ENCODE measurements at regions not wholly inside any gene's neighbourhood (a gene's known extent, or its start where the extent isn't known, plus 50 kb on each side); places are given as distances from the start of the nearest gene placed in this dataset.
"Not testable (repeated sequence)": the region's sequence is repeated elsewhere in the genome, so short reads cannot be mapped to it uniquely, and the experiment has no call there.

DNA sequence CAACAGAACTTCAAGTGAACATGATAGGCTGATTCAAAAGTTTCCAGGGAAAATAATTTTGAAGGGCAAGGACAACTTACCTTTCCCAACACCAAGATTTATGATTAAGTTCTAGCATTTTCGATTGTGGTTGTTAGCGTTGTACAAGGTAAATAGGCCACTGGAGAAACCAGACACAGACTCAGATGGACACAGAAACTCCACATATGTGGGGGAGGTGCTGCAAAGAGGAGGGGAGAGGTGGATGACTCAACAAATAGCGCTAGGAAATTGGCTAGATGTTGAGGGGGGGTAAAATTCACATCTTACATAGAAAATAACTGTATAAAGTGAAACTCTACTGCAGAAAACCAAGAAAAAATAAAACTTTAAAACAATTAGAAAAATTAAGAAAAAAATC lies 564.4 kb downstream of the MATN1 start:
- no peak for DNase-seq (ENCODE audit: low read depth in 2 of 2)

DNA sequence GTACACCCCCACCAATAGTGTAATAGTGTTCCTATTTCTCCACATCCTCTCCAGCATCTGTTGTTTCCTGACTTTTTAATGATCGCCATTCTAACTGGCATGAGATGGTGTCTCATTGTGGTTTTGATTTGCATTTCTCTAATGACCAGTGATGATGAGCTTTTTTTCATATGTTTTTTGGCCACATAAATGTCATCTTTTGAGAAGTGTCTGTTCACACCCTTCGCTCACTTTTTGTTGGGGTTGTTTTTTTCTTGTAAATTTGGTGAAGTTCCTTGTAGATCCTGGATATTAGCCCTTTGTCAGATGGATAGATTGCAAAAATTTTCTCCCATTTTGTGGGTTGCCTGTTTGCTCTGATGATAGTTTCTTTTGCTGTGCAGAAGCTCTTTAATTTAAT lies 567.7 kb downstream of the MATN1 start:
- DNase-seq (ENCODE audit: low read depth in 2 of 2) = not testable (repeated sequence)

DNA sequence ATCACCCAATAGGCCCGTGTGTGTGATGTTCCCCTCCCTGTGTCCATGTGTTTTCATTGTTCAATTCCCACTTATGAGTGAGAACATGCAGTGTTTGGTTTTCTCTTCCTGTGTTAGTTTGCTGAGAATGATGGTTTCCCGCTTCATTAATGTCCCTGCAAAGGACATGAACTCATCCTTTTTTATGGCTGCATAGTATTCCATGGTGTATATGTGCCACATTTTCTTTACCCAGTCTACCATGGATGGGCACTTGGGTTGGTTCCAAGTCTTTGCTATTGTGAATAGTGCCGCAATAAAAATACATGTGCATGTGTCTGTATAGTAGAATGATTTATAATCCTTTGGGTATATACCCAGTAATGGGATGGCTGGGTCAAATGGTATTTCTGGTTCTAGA lies 568.1 kb downstream of the MATN1 start:
- not testable (repeated sequence) for DNase-seq (ENCODE audit: low read depth in 2 of 2)

DNA sequence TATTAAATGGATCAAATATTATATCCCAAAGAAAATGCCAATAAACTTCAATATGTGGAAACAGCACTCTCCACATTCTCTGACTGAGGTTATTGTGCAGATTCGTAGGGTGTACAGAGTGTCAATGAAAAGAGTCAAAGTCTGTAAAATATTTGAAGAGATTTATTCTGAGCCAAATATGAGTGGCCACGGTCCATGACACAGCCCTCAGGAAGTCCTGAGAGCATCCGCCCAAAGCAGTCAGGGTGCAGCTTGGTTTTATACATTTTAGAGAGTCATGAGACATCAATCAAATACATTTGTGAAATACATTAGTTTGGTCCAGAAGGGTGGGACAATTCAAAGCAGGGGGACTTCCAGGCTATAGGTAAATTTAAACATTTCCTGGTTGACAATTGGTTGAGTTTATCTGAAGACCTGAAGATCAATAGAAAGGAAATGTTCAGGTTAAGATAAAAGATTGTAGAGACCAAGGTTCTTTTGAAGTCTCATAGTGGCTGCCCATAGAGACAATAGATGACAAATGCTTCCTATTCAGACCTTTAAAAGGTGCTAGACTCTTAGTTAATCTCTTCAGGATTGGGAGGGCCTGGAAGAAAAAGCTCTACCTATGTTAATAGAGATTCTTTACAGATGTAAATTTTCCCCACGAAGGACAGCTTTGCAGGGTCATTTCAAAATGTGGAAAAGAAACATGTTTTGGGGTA lies 569.5 kb downstream of the MATN1 start:
- DNase-seq (ENCODE audit: low read depth in 2 of 2) = no peak

DNA sequence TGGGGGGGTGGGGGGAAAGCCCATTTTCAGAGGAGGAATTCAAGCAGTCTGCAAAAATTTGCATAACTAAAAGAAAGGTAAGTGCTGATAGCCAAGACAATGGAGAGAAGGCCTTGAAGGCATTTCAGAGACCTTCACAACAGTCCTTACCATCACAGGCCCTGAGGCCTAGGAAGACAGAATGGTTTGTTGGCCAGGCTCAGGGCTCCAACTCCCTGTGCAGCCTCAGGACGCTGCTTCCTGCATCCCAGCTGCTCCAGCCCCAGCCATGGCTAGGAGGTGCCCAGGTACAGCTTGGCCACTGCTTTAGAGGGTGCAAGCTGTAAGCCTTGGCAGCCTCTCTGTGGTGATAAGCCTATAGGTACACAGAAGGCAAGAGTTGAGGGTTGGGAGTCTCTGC lies 571.6 kb downstream of the MATN1 start:
- no peak for DNase-seq (ENCODE audit: low read depth in 2 of 2)

DNA sequence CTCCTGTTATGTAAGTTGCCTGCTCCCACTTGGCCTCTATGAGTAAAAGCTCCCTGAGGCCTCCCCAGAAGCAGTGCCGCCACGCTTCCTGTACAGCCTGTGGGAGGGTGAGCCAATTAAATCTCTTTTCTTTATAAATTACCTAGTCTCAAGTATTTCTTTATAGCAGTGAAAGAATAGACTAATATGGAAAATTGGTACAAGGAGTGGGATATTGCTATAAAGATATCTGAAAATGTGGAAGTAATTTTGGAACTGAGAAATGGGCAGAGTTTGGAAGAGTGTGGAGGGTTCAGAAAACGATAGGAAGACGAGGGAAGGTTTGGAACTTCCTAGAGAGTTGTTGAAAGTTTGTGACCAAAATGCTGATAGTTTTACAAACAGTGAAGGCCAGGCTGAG lies 572.3 kb downstream of the MATN1 start:
- DNase-seq (ENCODE audit: low read depth in 2 of 2) = no peak

DNA sequence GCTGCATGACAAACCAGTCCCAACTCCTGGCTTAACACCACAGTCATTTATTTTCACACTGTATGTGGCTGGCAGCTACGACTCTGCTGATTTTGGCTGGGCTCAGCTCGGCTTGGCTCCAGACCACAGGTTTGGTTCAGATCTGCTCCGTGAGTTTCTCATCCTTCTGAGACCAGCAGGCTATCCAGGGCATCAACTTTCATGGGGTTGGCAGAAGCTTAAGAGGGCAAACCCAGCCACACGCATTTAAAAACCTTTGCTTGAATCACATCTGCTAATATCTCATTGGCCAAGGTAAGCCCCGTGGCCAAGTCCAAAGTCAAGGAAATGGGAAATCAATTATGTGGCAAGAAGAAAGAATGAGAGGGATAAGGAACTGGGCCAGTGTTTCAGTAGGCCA lies 574.2 kb downstream of the MATN1 start:
- DNase-seq (ENCODE audit: low read depth in 2 of 2) = no peak

DNA sequence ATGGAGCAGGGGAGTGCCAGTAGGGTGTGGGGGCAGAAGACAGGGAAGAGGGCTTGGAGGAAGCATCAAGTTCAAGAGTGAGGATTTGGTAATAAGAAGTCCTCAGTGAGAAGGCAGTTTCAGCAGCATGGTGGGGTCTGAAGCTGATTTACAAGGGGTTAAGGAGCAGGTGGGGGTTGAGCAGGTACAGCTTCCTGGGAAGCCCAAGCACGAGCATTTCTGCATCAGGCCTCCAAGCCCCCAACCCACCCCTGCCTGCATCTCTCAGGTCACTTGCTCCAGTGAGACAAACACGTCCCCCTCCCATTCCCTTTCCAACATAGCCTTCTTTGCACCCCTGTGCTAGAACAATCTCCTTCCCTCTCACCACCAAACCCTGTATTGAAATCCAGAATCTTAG lies 574.7 kb downstream of the MATN1 start:
- no peak for DNase-seq (ENCODE audit: low read depth in 2 of 2)

DNA sequence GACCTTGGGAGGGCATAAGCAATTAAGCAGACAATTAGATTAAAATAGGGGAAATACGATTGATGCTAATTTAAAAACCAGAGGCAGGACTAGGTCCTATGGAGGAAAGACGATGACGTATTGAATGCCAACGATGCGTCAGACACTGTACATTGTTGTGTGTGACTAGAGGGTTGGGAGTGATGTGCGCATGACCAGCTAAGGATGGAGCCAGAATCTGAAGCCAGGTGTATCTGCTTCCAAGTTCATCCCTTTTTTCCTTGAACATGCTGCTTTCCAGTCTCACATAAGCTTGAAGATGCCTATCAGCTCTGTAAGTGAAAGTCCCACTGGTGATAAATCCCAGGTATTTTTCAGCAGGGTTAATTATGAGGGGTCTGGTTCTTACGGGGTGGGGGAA lies 576.2 kb downstream of the MATN1 start:
- DNase-seq (ENCODE audit: low read depth in 2 of 2) = peak in 1 of 2 donors; percentile 17

DNA sequence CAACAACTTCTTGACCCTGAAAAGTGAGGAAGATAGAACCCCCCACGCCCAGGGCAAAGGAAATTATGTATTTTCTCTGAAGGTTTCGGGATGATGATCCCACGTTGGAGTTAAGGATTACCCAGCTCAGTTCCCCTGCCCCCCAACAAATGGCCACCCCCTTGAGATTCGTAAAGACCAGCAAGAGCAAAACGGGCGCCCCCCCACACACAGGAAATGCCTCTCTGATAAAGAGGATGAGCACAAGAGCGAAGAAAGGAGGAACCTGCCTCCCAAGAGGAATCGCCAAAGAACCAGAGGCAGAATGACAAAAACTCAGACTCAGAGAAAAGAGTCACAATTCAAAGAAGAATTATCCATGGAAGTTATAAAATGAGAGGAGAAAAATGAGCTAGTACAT lies 576.9 kb downstream of the MATN1 start:
- no peak for DNase-seq (ENCODE audit: low read depth in 2 of 2)

DNA sequence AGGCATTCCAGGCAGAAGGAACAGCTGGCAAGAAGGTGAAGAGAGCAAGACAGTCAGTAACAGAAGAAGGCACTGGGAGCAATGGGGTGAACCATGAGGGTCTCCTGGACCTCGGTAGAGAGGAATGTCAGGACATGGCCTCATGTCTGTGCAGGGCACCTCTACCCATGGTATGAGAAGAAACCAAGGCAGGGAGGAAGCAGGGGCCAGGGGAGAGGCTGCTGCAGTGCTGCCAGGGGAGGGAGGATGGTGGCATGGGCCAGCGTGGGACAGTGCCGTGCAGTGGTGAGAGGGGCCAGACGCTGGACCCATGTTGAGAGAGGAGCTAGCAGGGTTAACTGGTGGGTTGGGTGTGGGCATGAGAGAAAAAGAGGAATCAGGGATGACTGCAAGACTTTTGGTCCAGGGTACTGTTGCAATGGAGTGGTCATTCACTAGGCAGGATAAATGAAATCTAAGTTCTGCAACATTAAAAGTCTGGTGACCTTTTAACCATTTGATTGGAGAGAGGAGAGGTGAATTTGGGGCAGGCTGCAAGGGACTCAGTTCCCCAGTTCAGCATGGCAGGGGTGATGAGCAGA lies 577.6 kb downstream of the MATN1 start:
- no peak for DNase-seq (ENCODE audit: low read depth in 2 of 2)

DNA sequence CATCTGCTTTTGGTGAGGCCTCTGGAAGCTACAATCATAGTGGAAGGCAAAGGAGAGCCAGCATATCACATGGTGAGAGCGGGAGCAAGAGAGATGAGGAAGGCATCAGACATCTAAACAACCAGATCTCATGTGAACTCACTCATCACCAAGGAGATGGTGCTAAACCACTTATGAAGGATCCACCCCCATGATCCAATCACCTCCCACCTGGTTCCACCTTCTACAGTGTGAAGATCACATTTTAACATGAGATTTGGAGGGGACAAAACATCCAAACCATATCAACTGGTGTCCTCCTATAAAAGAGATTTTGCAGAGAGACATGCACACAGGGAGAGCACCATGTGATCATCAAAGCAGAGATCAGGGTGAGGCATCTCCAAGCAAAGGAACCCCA lies 578.6 kb downstream of the MATN1 start:
- no peak for DNase-seq (ENCODE audit: low read depth in 2 of 2)

DNA sequence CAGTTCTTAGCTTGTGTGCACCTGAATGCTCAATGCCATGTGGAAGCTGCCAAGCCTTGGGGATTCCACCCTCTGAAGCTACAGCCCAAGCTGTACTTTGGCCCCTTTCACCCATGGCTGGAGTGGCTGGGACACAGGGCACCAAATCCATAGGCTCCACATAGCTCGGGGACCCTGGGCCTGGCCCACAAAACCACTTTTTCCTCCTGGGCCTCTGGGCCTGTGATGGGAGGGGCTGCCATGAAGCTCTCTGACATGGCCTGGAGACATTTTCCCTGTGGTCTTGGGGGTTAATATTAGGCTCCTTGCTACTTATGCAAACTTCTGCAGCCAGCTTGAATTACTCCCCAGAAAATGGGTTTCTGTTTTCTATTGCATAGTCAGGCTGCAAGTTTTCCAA lies 579.9 kb downstream of the MATN1 start:
- no peak for DNase-seq (ENCODE audit: low read depth in 2 of 2)

DNA sequence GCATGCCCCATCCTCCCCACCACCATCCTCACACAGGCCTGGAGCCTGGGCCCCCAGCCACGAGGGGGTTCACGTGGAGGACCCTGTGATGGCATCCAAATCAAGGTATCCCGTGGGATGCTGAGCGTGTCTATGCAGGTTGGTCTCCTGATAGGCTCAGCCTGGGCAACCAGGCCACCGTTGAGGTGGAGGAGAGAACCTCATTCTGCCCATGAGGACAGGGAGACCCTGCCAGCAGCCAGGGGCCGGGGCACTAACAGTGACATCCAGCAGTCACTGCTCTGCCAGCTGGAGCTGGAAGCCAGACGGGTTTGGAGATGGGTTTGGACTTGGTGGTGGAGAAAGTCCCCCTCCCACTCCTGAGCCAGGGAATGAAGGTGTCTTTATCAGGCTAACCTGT lies 582.8 kb downstream of the MATN1 start:
- no peak for DNase-seq (ENCODE audit: low read depth in 2 of 2)

DNA sequence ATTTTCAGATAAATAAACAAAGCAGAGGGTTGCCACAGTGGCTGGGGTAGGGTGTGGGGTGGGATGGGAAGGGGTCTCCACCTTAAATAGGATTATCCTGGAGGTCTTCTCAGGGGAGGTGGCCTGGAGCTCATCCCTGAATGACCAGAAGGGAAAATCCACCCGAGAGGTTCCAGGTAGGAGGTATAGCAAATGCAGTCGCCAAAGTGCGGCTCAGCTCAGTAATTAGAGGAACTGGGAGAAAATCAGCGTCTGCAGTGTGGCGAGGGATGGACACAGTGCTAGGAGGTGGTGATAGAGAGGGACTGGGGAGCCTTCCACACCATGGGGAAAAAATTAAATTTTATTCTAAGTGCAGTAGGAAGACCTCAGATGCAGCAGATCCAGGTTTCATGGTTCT lies 584.5 kb downstream of the MATN1 start:
- DNase-seq (ENCODE audit: low read depth in 2 of 2) = no peak

DNA sequence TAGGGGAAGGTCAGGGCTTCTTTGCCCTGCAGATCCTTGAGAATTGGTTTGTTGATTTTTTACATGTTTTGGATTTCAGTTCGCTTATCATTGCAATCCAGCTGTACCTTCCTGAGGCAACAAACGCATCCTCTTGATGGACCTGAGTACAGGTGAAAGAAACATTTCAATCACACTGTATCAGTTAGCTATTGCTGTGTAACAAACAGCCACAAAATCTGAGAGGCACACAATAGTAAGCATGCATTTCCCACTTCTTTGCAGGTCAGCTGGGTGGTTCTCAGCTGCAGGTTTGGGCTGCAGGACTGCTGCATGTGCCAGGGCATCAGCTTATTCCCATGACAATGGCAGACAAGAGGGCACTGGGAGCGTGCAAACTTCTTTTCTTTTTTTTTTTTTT lies 586.4 kb downstream of the MATN1 start:
- no peak for DNase-seq (ENCODE audit: low read depth in 2 of 2)

DNA sequence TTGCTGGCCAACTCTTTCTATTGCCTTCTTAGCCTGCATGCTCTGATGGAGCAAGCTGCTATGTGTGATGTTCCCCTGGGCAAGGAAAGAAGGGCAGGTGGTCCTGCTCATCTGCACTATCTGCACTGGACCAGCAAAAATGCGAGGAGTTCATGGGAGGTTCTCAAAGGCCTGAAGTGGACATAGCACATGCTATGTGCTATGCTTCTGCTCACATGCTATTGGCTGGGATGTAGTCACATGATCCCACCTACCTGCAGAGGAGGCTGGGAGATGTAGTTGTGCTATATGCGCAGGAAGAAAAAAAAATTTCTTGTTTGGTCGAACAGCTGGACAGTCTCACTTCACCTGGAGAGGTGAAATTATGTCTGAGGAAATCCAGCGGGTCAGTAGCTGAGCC lies 587.7 kb downstream of the MATN1 start:
- DNase-seq (ENCODE audit: low read depth in 2 of 2) = no peak

DNA sequence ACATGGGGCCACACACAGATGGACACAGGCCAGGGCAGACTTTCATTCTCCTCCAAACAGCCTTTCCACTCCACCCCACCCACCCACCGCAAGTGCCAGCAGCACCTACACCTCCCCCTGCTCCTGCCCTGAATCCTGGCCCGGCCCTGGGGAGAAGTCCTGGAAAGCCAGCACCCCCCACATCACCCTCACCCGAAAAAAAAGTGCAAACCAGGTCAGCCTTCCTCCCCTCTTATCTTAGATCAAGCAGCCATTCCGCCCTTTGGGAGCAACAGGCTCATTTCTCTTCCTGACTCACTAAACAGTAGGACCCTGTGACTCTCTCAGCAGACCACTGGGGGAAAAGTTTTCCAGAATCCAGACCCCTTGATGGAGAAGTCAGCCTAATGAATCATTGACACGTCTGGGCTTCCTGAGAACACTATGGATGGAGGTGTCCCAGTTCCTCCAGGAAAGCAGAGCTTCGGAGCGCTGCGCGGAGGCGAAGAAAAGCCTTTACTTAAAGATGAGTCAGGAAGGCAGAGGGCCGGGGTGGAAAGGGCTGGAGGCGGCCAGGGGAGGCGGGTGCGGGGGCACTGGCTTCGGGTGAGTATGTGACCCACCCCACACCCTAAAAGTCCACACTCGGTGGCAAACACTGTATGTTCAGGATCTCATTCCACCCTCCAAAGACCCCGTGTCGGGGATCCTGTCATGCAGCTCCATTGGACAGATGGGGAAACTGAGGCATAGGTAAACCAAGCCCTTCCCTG lies 588.7 kb downstream of the MATN1 start:
- no peak for DNase-seq (ENCODE audit: low read depth in 2 of 2)

DNA sequence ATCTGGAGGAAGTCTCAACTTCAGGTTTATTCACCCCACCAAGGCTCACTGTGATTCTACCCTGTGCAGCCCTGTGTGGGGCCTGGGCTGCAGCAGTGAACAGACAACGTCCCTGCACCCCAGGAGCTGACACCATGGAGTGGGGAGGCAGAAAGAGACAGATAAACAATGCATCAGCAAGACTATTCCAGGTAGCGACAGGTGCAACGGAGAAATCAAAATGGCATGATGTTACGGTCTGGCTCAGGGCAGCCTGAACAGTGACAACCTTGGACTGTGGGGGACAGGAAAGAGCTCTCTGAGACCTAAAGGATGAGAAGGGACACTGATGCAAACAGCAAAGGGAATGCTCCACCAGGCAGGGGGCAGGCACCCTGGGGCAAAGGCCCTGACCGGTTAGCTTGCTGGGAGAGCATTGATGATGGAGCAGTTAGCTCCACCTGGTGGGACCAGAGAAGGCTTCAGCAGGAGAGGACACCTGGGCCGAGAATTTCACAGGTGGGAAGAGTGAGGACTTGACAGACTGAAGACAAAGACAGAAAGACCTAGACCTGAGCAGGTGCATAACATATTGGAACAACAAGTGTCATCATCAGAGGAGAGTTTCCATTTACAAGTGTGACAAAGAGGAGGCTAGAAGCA lies 589.9 kb downstream of the MATN1 start:
- DNase-seq (ENCODE audit: low read depth in 2 of 2) = no peak

DNA sequence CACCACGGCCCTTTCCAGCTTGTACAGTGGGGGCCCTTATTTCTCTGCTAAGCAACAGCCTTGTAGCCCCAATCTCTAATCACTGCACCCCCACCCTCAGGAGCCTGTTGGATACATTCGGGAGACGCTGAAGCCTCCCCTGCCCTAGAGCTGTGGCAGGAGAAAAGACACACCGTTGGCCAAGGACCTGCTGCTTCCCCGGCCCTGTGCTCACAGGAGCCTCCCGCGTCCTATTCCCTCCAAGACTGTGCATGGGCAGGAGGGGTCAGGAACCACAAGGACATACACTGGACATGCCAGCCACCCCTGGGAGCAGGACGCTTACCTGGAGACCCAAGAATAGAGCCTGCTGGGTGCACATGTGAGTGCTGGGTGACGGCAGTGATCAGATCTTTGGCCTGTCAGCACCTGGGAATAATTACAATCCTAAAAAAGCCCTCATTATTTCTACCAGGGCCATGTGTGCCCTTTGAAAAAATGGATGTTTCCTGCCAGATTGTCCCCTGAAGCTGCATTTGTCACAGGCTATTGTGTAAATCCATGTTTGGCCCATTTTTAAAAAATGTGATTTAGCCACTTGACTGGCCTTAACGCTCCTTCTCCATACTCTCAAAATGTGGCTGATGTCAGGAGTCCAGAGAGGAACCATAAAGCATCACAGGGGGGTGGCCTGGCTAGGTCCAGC lies 590.6 kb downstream of the MATN1 start:
- no peak for DNase-seq (ENCODE audit: low read depth in 2 of 2)

DNA sequence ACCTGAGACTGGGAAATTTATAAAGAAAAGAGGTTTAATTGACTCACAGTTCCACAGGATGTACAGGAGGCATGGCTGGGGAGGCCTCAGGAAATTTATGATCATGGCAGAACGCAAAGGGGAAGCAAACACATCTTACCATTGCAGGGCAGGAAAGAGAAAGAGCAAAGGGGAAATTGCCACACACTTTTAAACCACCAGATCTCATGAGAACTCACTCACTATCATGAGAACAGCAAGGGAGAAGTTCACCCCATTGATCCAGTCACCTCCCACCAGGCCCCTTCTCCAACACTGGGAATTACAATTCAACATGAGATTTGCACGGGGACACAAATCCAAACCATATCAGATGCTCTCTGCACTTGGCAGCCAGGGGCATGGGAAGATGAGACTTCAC lies 592.8 kb downstream of the MATN1 start:
- not testable (repeated sequence) for DNase-seq (ENCODE audit: low read depth in 2 of 2)

DNA sequence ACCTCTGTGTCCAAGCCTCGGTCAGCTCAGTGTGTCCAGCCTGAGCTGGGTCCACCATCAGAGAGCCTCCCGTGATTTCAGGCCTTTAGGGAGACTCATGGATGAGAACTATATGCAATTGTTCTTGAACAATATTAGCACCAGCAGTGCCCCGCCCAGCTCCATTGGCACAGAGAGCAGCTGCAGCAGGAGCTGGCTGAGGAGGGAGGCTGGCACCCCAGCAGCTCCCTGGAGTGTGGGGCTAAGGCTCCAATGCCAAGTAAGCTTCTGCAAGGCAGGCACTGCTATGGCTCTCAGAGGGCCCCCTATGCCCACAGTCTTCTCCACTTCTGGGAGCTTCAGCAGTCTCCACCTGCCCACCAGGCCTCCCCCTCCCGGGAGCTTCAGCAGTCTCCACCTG lies 593.3 kb downstream of the MATN1 start:
- DNase-seq (ENCODE audit: low read depth in 2 of 2) = no peak

Measured in lung microvascular endothelial cell (primary cell).